Chondrocyte (in vitro differentiated cells): ENCODE measurements at regions not wholly inside any gene's neighbourhood (a gene's known extent, or its start where the extent isn't known, plus 50 kb on each side); places are given as distances from the start of the nearest gene placed in this dataset.
"Not testable (repeated sequence)": the region's sequence is repeated elsewhere in the genome, so short reads cannot be mapped to it uniquely, and the experiment has no call there.

Source experiments
- DNase-seq: peaks from one replicate; pipeline ENCODE4 v3.0.0; 2021; ENCODE audit warnings: mixed read lengths, low spot score
- H3K27ac Mint-ChIP-seq: one replicate; pipeline ENCODE4 v1.8.0; 2021; ENCODE audit warnings: mild to moderate bottlenecking, moderate library complexity, mixed read lengths; ENCODE audit not compliant: unreplicated experiment
- H3K27me3 Mint-ChIP-seq: 2 replicates; pipeline ENCODE4 v1.8.0; 2021; ENCODE audit warnings: low read depth, mixed read lengths
- H3K36me3 Mint-ChIP-seq: 2 replicates; pipeline ENCODE4 v1.8.0; 2021; ENCODE audit warnings: low read depth, mixed read lengths
- H3K4me1 Mint-ChIP-seq: 2 replicates; pipeline ENCODE4 v1.8.0; 2021; ENCODE audit warnings: low read depth, mild to moderate bottlenecking, mixed read lengths
- H3K4me3 Mint-ChIP-seq: one replicate; pipeline ENCODE4 v1.8.0; 2021; ENCODE audit warnings: mild to moderate bottlenecking, moderate library complexity, mixed read lengths; ENCODE audit not compliant: unreplicated experiment
- H3K9me3 Mint-ChIP-seq: 2 replicates; pipeline ENCODE4 v1.8.0; 2021; ENCODE audit warnings: low read depth, mixed read lengths
- CTCF ChIP-seq: fragments of 200-600 bp; sonication (generic); IDR thresholded peaks from 2 replicates; pipeline ENCODE4 v1.5.0; 2021; ENCODE audit warnings: antibody characterized with exemption, mild to moderate bottlenecking, moderate library complexity

GRCh38 chr22:47304854-47305253 lies 542.4 kb downstream of the TBC1D22A start:
- H3K27me3 Mint-ChIP-seq, result peaks cover 4% of the 10 kb centered on the region
- no peaks in the 10 kb centered on the region for H3K36me3 Mint-ChIP-seq
- DNase-seq, result no peak
- H3K9me3 Mint-ChIP-seq, result no peaks in the 10 kb centered on the region
- no peak overlapping the region for H3K27ac Mint-ChIP-seq
- no peaks in the 10 kb centered on the region for H3K4me1 Mint-ChIP-seq
- H3K4me3 Mint-ChIP-seq, result no peak overlapping the region
- no peak for TF ChIP-seq CTCF

GRCh38 chr22:47304191-47304831 lies 541.9 kb downstream of the TBC1D22A start:
- H3K27me3 Mint-ChIP-seq, result peaks cover 4% of the 10 kb centered on the region
- no peaks in the 10 kb centered on the region for H3K9me3 Mint-ChIP-seq
- TF ChIP-seq CTCF, result no peak
- no peaks in the 10 kb centered on the region for H3K4me1 Mint-ChIP-seq
- no peaks in the 10 kb centered on the region for H3K36me3 Mint-ChIP-seq
- no peak for DNase-seq
- H3K27ac Mint-ChIP-seq, result no peak overlapping the region
- no peak overlapping the region for H3K4me3 Mint-ChIP-seq

- no peak for DNase-seq
- Mint-ChIP-seq H3K4me3 (no peak overlapping the region), H3K4me1 (no peaks in the 10 kb centered on the region), H3K27me3 (peaks cover 1% of the 10 kb centered on the region), H3K36me3 (no peaks in the 10 kb centered on the region), H3K27ac (no peak overlapping the region), H3K9me3 (no peaks in the 10 kb centered on the region)
- no peak for TF ChIP-seq CTCF
These were observed 540.9 kb downstream of the TBC1D22A start for GRCh38 chr22:47303161-47303890.

GRCh38 chr22:47302587-47302986 lies 540.1 kb downstream of the TBC1D22A start:
- not testable (repeated sequence) for H3K27me3 Mint-ChIP-seq, H3K9me3 Mint-ChIP-seq, H3K27ac Mint-ChIP-seq, H3K4me1 Mint-ChIP-seq, H3K4me3 Mint-ChIP-seq, H3K36me3 Mint-ChIP-seq, DNase-seq

GRCh38 chr22:47301820-47302475 lies 539.5 kb downstream of the TBC1D22A start:
- no peak for DNase-seq
- no peak overlapping the region for H3K4me3 Mint-ChIP-seq
- no peak for TF ChIP-seq CTCF
- no peaks in the 10 kb centered on the region for H3K36me3 Mint-ChIP-seq
- no peak overlapping the region for H3K27ac Mint-ChIP-seq
- no peaks in the 10 kb centered on the region for H3K4me1 Mint-ChIP-seq
- no peaks in the 10 kb centered on the region for H3K9me3 Mint-ChIP-seq
- peaks cover 1% of the 10 kb centered on the region for H3K27me3 Mint-ChIP-seq
